HEK293 (cell line): ENCODE measurements at regions not wholly inside any gene's neighbourhood (a gene's known extent, or its start where the extent isn't known, plus 50 kb on each side); places are given as distances from the start of the nearest gene placed in this dataset.
A peak's percentile ranks its signal among the peaks of the same experiment; 100 is the strongest.

ENCODE experiments used
- CTCF ChIA-PET: fragments of 350-600 bp; formaldehyde crosslinking; extraction: SDS; loops from one replicate; lab custom pipeline; 2021; ENCODE audit warnings: antibody characterized with exemption; lab: Yijun Ruan, JAX
- POLR2A ChIA-PET: fragments of 300-600 bp; formaldehyde crosslinking; extraction: SDS; loops from one replicate; lab custom pipeline; 2020; ENCODE audit warnings: antibody characterized with exemption, inconsistent platforms; lab: Yijun Ruan, JAX
- H3K27ac ChIP-seq: fragments of 200-500 bp; sonication (Bioruptor generic); 2 replicates; pipeline ENCODE4 v1.5.1; 2014; ENCODE audit warnings: low read depth, low read length, control low read depth, inconsistent platforms; ENCODE audit errors: extremely low read depth
- H3K36me3 ChIP-seq, 2 experiments: fragments of 200-500 bp in 1 of 2; sonication (Bioruptor generic) in 1 of 2; 1 replicate in 1 of 2; 2 replicates in 1 of 2; pipeline ENCODE4 v1.5.1; 2014 to 2017; ENCODE audit warnings: inconsistent platforms in 2 of 2, low read length in 2 of 2; ENCODE audit not compliant: control insufficient read depth in 2 of 2, insufficient read depth in 1 of 2
- H3K4me1 ChIP-seq: fragments of 200-500 bp; sonication (Bioruptor generic); 2 replicates; pipeline ENCODE4 v1.5.1; 2014; ENCODE audit warnings: mild to moderate bottlenecking, low read length, inconsistent platforms; ENCODE audit not compliant: control insufficient read depth, insufficient read depth
- H3K4me3 ChIP-seq: 2 replicates; pipeline ENCODE4 v1.5.1; 2011; ENCODE audit warnings: low read depth, mild to moderate bottlenecking, control low read depth, low read length, moderate library complexity
- H3K9me3 ChIP-seq: fragments of 200-500 bp; sonication (Bioruptor generic); 2 replicates; pipeline ENCODE4 v1.5.1; 2014; ENCODE audit warnings: low read depth, low read length, inconsistent platforms; ENCODE audit not compliant: control insufficient read depth, insufficient read depth
- GFI1B ChIP-seq: fragments of 450-650 bp; formaldehyde crosslinking; IDR thresholded peaks from 2 replicates; pipeline ENCODE4 v1.5.1; 2016; ENCODE audit warnings: missing biosample characterization, missing genetic modification characterization
- GLIS1 ChIP-seq: fragments of 450-650 bp; formaldehyde crosslinking; IDR thresholded peaks from 2 replicates; pipeline ENCODE4 v1.5.1; 2016; ENCODE audit warnings: missing biosample characterization, missing genetic modification characterization
- KLF1 ChIP-seq: fragments of 450-650 bp; formaldehyde crosslinking; IDR thresholded peaks from 2 replicates; pipeline ENCODE4 v1.5.1; 2016; ENCODE audit warnings: missing biosample characterization, missing genetic modification characterization
- MYNN ChIP-seq: fragments of 450-650 bp; formaldehyde crosslinking; IDR thresholded peaks from 2 replicates; pipeline ENCODE4 v1.5.1; 2016; ENCODE audit warnings: missing biosample characterization, missing genetic modification characterization, borderline replicate concordance
- OSR2 ChIP-seq: fragments of 450-650 bp; formaldehyde crosslinking; IDR thresholded peaks from 2 replicates; pipeline ENCODE4 v1.5.1; 2016; ENCODE audit warnings: missing biosample characterization, missing genetic modification characterization
- REPIN1 ChIP-seq: fragments of 450-650 bp; formaldehyde crosslinking; IDR thresholded peaks from 2 replicates; pipeline ENCODE4 v1.5.1; 2017; ENCODE audit warnings: missing biosample characterization, missing genetic modification characterization, low read depth
- SETDB1 ChIP-seq: IDR thresholded peaks from one replicate; pipeline ENCODE4 v1.6.1; 2017; ENCODE audit warnings: mild to moderate bottlenecking, low read length, moderate library complexity, mixed read lengths; ENCODE audit not compliant: insufficient read length
- ZBTB48 ChIP-seq: fragments of 450-650 bp; formaldehyde crosslinking; IDR thresholded peaks from 2 replicates; pipeline ENCODE4 v1.5.1; 2016; ENCODE audit warnings: missing biosample characterization, missing genetic modification characterization
- ZBTB7A ChIP-seq: fragments of 450-650 bp; formaldehyde crosslinking; IDR thresholded peaks from 2 replicates; pipeline ENCODE4 v1.5.1; 2016; ENCODE audit warnings: low read depth, missing biosample characterization, missing genetic modification characterization
- ZFP37 ChIP-seq: fragments of 450-650 bp; formaldehyde crosslinking; IDR thresholded peaks from 2 replicates; pipeline ENCODE4 v1.5.1; 2016; ENCODE audit warnings: missing biosample characterization, missing genetic modification characterization
- ZIC2 ChIP-seq: fragments of 450-650 bp; formaldehyde crosslinking; IDR thresholded peaks from 2 replicates; pipeline ENCODE4 v1.5.1; 2016; ENCODE audit warnings: missing biosample characterization, missing genetic modification characterization
- ZNF146 ChIP-seq: fragments of 450-650 bp; formaldehyde crosslinking; IDR thresholded peaks from 2 replicates; pipeline ENCODE4 v1.5.1; 2016; ENCODE audit warnings: missing biosample characterization, missing genetic modification characterization
- ZNF169 ChIP-seq: fragments of 450-650 bp; formaldehyde crosslinking; IDR thresholded peaks from 2 replicates; pipeline ENCODE4 v1.5.1; 2016; ENCODE audit warnings: missing biosample characterization, missing genetic modification characterization
- ZNF174 ChIP-seq: fragments of 450-650 bp; formaldehyde crosslinking; IDR thresholded peaks from 2 replicates; pipeline ENCODE4 v1.5.0; 2017; ENCODE audit warnings: missing biosample characterization, mild to moderate bottlenecking, missing genetic modification characterization
- ZNF350 ChIP-seq: fragments of 450-650 bp; formaldehyde crosslinking; IDR thresholded peaks from 2 replicates; pipeline ENCODE4 v1.5.0; 2017; ENCODE audit warnings: missing biosample characterization, mild to moderate bottlenecking, missing genetic modification characterization
- ZNF416 ChIP-seq: fragments of 450-650 bp; formaldehyde crosslinking; IDR thresholded peaks from 2 replicates; pipeline ENCODE4 v1.5.1; 2016; ENCODE audit warnings: missing biosample characterization, missing genetic modification characterization
- ZNF510 ChIP-seq: fragments of 450-650 bp; formaldehyde crosslinking; IDR thresholded peaks from 2 replicates; pipeline ENCODE4 v1.5.1; 2018; ENCODE audit warnings: mild to moderate bottlenecking, missing genetic modification characterization, missing biosample characterization; ENCODE audit not compliant: insufficient replicate concordance
- ZNF560 ChIP-seq: fragments of 450-650 bp; formaldehyde crosslinking; IDR thresholded peaks from 2 replicates; pipeline ENCODE4 v1.5.1; 2017; ENCODE audit warnings: missing biosample characterization, missing genetic modification characterization, borderline replicate concordance
- ZNF660 ChIP-seq: fragments of 450-650 bp; IDR thresholded peaks from 2 replicates; pipeline ENCODE4 v1.5.1; 2018; ENCODE audit warnings: missing biosample characterization, mild to moderate bottlenecking, missing genetic modification characterization
- ZNF792 ChIP-seq: fragments of 450-650 bp; formaldehyde crosslinking; IDR thresholded peaks from 2 replicates; pipeline ENCODE4 v1.5.1; 2016; ENCODE audit warnings: missing biosample characterization, missing genetic modification characterization
- ZXDB ChIP-seq: fragments of 450-650 bp; formaldehyde crosslinking; IDR thresholded peaks from 2 replicates; pipeline ENCODE4 v1.5.1; 2016; ENCODE audit warnings: missing biosample characterization, missing genetic modification characterization
- TF ChIP-seq, protein P1 (sequence below): fragments of 450-650 bp; formaldehyde crosslinking; conservative IDR thresholded peaks from 2 replicates; pipeline ENCODE4 v1.5.1; 2016; ENCODE audit warnings: low read depth, missing biosample characterization, missing genetic modification characterization
- TF ChIP-seq, protein P2 (sequence below): fragments of 450-650 bp; formaldehyde crosslinking; IDR thresholded peaks from 2 replicates; pipeline ENCODE4 v1.5.1; 2016; ENCODE audit warnings: missing biosample characterization, missing genetic modification characterization
- TF ChIP-seq, protein P3 (sequence below): fragments of 450-650 bp; formaldehyde crosslinking; IDR thresholded peaks from 2 replicates; pipeline ENCODE4 v1.5.1; 2016; ENCODE audit warnings: missing biosample characterization, missing genetic modification characterization, borderline replicate concordance
- TF ChIP-seq, protein P4 (sequence below): IDR thresholded peaks from 2 replicates; pipeline ENCODE4 v1.6.1; 2011; ENCODE audit warnings: mild to moderate bottlenecking, low read depth, low read length, borderline replicate concordance
- TF ChIP-seq, protein P5 (sequence below): fragments of 450-650 bp; formaldehyde crosslinking; IDR thresholded peaks from 2 replicates; pipeline ENCODE4 v1.5.1; 2017; ENCODE audit warnings: missing biosample characterization, missing genetic modification characterization

DNA sequence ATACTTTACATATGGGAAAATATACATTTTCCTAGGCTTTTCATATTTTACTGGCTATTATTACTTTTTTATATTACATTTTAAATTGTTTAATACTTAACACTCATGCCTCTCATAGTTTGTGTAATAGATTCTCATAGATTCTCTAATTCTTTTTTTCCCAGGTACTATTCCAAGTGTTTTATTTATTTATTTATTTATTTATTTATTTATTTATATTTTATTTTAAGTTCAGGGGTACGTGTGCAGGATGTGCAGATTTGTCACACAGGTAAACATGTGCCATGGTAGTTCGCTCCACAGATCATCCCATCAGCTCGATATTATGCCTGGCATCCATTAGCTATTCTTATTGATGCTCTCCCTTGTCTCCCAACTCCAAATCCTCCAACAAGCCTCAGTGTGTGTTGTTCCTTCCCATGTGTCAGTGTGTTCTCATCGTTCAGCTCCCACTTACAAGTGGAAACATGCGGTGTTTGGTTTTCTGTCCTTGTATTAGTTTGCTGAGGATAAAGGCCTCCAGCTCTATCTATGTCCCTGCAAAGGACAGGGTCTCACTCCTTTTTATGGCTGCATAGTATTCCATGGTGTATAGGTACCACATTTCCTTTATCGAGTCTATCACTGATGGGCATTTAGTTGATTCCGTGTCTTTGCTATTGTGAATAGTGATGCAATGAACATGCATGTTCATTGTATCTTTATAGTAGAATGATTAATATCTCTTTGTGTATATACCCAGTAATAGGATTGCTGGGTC is 205.4 kb upstream of the P2RY1 start (continued):
- TF ChIP-seq OSR2, result no peak
- no peak for TF ChIP-seq ZNF169
- no peak for TF ChIP-seq ZNF792 (tag by site-specific recombination)
- TF ChIP-seq GLIS1 (tag by site-specific recombination), result no peak
- TF ChIP-seq, protein P1, sequence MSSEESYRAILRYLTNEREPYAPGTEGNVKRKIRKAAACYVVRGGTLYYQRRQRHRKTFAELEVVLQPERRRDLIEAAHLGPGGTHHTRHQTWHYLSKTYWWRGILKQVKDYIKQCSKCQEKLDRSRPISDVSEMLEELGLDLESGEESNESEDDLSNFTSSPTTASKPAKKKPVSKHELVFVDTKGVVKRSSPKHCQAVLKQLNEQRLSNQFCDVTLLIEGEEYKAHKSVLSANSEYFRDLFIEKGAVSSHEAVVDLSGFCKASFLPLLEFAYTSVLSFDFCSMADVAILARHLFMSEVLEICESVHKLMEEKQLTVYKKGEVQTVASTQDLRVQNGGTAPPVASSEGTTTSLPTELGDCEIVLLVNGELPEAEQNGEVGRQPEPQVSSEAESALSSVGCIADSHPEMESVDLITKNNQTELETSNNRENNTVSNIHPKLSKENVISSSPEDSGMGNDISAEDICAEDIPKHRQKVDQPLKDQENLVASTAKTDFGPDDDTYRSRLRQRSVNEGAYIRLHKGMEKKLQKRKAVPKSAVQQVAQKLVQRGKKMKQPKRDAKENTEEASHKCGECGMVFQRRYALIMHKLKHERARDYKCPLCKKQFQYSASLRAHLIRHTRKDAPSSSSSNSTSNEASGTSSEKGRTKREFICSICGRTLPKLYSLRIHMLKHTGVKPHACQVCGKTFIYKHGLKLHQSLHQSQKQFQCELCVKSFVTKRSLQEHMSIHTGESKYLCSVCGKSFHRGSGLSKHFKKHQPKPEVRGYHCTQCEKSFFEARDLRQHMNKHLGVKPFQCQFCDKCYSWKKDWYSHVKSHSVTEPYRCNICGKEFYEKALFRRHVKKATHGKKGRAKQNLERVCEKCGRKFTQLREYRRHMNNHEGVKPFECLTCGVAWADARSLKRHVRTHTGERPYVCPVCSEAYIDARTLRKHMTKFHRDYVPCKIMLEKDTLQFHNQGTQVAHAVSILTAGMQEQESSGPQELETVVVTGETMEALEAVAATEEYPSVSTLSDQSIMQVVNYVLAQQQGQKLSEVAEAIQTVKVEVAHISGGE (tag by site-specific recombination), result peak; percentile 52
- TF ChIP-seq ZXDB, result no peak
- TF ChIP-seq ZNF146 (tag by site-specific recombination), result peak; percentile 13; the same call in 1 of the 2 replicates
- TF ChIP-seq ZNF560 (tag by site-specific recombination), result no peak
- TF ChIP-seq ZBTB7A, result no peak
- TF ChIP-seq ZNF416 (tag by site-specific recombination), result no peak
- TF ChIP-seq ZNF660, result no peak
- TF ChIP-seq, protein P2, sequence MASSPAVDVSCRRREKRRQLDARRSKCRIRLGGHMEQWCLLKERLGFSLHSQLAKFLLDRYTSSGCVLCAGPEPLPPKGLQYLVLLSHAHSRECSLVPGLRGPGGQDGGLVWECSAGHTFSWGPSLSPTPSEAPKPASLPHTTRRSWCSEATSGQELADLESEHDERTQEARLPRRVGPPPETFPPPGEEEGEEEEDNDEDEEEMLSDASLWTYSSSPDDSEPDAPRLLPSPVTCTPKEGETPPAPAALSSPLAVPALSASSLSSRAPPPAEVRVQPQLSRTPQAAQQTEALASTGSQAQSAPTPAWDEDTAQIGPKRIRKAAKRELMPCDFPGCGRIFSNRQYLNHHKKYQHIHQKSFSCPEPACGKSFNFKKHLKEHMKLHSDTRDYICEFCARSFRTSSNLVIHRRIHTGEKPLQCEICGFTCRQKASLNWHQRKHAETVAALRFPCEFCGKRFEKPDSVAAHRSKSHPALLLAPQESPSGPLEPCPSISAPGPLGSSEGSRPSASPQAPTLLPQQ (tag by site-specific recombination), result no peak
- no peak for TF ChIP-seq KLF1 (tag by site-specific recombination)
- TF ChIP-seq, protein P3, sequence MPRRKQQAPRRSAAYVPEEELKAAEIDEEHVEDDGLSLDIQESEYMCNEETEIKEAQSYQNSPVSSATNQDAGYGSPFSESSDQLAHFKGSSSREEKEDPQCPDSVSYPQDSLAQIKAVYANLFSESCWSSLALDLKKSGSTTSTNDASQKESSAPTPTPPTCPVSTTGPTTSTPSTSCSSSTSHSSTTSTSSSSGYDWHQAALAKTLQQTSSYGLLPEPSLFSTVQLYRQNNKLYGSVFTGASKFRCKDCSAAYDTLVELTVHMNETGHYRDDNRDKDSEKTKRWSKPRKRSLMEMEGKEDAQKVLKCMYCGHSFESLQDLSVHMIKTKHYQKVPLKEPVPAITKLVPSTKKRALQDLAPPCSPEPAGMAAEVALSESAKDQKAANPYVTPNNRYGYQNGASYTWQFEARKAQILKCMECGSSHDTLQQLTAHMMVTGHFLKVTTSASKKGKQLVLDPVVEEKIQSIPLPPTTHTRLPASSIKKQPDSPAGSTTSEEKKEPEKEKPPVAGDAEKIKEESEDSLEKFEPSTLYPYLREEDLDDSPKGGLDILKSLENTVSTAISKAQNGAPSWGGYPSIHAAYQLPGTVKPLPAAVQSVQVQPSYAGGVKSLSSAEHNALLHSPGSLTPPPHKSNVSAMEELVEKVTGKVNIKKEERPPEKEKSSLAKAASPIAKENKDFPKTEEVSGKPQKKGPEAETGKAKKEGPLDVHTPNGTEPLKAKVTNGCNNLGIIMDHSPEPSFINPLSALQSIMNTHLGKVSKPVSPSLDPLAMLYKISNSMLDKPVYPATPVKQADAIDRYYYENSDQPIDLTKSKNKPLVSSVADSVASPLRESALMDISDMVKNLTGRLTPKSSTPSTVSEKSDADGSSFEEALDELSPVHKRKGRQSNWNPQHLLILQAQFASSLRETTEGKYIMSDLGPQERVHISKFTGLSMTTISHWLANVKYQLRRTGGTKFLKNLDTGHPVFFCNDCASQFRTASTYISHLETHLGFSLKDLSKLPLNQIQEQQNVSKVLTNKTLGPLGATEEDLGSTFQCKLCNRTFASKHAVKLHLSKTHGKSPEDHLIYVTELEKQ (tag by site-specific recombination), result no peak
- no peak for TF ChIP-seq MYNN
- TF ChIP-seq REPIN1 (tag by site-specific recombination), result no peak
- TF ChIP-seq ZIC2 (tag by site-specific recombination), result no peak
- TF ChIP-seq, all 188 proteins: peak for 10

DNA sequence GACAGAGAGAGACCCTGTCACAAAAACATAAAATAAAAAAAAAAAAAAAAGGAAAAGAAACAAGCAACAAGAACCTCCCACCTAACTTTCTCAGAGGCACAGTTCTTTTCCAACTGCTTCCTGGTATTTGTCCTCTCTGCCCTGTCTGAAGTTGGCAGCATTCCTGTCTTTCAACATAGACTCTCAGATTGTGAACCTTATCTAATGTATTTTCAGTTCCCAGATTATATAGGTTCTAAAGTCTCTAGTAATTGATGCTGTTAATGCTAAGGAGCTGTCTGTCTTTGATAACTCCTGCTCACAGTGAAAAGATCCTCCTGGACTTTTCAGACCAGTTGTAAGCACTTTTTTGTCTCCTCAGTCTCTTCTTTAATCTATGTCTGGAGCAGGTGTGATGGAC is 199.5 kb upstream of the P2RY1 start:
- no peaks in the 10 kb centered on the region for H3K4me1 ChIP-seq
- H3K36me3 ChIP-seq, result no peaks in the 10 kb centered on the region
- ChIA-PET CTCF (no interaction called here), POLR2A (no interaction called here)
- no peaks in the 10 kb centered on the region for H3K9me3 ChIP-seq
- no peak overlapping the region for H3K4me3 ChIP-seq
- no peak overlapping the region for H3K27ac ChIP-seq
- TF ChIP-seq ZNF174 (tag by site-specific recombination), result no peak
- TF ChIP-seq ZNF350, result no peak
- no peak for TF ChIP-seq ZFP37
- TF ChIP-seq ZNF510, result no peak
- TF ChIP-seq, protein P4, sequence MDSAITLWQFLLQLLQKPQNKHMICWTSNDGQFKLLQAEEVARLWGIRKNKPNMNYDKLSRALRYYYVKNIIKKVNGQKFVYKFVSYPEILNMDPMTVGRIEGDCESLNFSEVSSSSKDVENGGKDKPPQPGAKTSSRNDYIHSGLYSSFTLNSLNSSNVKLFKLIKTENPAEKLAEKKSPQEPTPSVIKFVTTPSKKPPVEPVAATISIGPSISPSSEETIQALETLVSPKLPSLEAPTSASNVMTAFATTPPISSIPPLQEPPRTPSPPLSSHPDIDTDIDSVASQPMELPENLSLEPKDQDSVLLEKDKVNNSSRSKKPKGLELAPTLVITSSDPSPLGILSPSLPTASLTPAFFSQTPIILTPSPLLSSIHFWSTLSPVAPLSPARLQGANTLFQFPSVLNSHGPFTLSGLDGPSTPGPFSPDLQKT, result no peak
- no peak for TF ChIP-seq SETDB1
- TF ChIP-seq GFI1B (tag by site-specific recombination), result no peak
- no peak for TF ChIP-seq ZBTB48
- TF ChIP-seq, protein P5, sequence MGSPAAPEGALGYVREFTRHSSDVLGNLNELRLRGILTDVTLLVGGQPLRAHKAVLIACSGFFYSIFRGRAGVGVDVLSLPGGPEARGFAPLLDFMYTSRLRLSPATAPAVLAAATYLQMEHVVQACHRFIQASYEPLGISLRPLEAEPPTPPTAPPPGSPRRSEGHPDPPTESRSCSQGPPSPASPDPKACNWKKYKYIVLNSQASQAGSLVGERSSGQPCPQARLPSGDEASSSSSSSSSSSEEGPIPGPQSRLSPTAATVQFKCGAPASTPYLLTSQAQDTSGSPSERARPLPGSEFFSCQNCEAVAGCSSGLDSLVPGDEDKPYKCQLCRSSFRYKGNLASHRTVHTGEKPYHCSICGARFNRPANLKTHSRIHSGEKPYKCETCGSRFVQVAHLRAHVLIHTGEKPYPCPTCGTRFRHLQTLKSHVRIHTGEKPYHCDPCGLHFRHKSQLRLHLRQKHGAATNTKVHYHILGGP (tag by site-specific recombination), result no peak
